CMK (cell line): ENCODE measurements at regions not wholly inside any gene's neighbourhood (a gene's known extent, or its start where the extent isn't known, plus 50 kb on each side); places are given as distances from the start of the nearest gene placed in this dataset.

ENCODE experiments used
- DNase-seq: peaks from one replicate; pipeline ENCODE4 v3.0.0-alpha.2; 2010; ENCODE audit warnings: low read depth

GRCh38 chr1:3992103-3992556 is 92.1 kb upstream of the C1orf174 start:
- DNase-seq, result no peak

- no peak for DNase-seq
Observed at GRCh38 chr1:3992746-3993145, 92.7 kb upstream of the C1orf174 start.

GRCh38 chr1:3993619-3994375 is 93.7 kb upstream of the C1orf174 start:
- no peak for DNase-seq

GRCh38 chr1:3995141-3995780 is 95.2 kb upstream of the C1orf174 start:
- DNase-seq, result no peak

GRCh38 chr1:3996846-3997705 is 97.0 kb upstream of the C1orf174 start:
- DNase-seq, result no peak

GRCh38 chr1:3998086-3998485 is 98.0 kb upstream of the C1orf174 start:
- DNase-seq, result no peak

GRCh38 chr1:3999514-3999913 is 99.4 kb upstream of the C1orf174 start:
- peak; percentile 45 for DNase-seq

GRCh38 chr1:3999941-4000735 is 100.1 kb upstream of the C1orf174 start:
- no peak for DNase-seq

GRCh38 chr1:4000811-4001251 is 100.8 kb upstream of the C1orf174 start:
- no peak for DNase-seq

GRCh38 chr1:4001461-4001860 is 101.4 kb upstream of the C1orf174 start:
- DNase-seq, result no peak

- no peak for DNase-seq
Observed at GRCh38 chr1:4002061-4002521, 102.0 kb upstream of the C1orf174 start.

GRCh38 chr1:4002741-4003140 is 102.7 kb upstream of the C1orf174 start:
- no peak for DNase-seq

GRCh38 chr1:4003846-4004505 is 103.9 kb upstream of the C1orf174 start:
- DNase-seq, result no peak

- no peak for DNase-seq
Observed at GRCh38 chr1:4004635-4005430, 104.8 kb upstream of the C1orf174 start.

GRCh38 chr1:4005431-4005830 is 105.4 kb upstream of the C1orf174 start:
- no peak for DNase-seq

- DNase-seq, result no peak
Observed at GRCh38 chr1:4006676-4007374, 106.8 kb upstream of the C1orf174 start.

GRCh38 chr1:4010284-4010683 is 110.2 kb upstream of the C1orf174 start:
- DNase-seq, result no peak

- no peak for DNase-seq
Observed at GRCh38 chr1:4010814-4011605, 110.9 kb upstream of the C1orf174 start.
